ENCODE measurements at regions not wholly inside any gene's neighbourhood (a gene's known extent, or its start where the extent isn't known, plus 50 kb on each side); places are given as distances from the start of the nearest gene placed in this dataset.
A peak's percentile ranks its signal among the peaks of the same experiment; 100 is the strongest.

DNA sequence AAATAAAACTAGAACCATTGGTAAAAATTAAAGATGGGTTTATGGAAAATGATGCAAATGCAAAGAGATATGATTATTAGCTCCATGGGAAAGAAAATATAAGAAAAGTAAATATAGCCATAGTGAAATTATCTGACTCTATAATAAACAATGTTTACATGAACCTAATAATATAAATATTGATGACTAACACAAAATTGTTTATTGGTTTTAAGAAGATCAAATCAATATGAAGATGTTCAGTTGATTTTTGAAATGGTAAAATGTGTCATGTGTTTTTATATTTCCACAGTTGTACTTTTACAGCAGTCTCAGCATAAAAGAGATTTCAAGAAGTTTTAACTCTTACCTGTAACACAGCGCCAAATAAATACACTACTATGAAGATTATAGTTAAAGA, 114.0 kb downstream of the SLC41A2 start:
- CTCF ChIA-PET, result no interaction called here
- Mint-ChIP-seq H3K9me3 (no peaks in the 10 kb centered on the region), H3K27ac (no peak overlapping the region), H3K4me1 (no peaks in the 10 kb centered on the region), H3K4me3 (no peak overlapping the region), H3K36me3 (no peaks in the 10 kb centered on the region), H3K27me3 (peaks cover 9% of the 10 kb centered on the region)
- DNase-seq, result no peak

DNA sequence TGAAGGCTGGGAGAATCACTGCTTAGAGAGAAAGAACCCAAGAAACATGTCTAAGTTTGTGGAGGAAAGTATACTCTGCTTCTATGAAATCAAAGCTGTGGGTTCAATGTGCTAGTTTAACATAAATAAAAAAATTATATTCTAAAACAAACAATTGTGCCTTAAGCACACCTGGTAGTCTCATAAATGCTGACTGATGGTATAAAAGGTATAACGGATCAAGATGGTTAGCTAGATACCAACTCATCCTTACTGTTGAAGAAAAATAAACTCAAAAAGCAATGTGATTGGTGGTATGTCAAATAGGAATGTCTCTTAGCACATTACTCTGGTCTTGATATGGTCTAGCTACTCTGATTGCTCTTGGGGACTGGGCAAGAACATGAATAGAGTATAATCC, 117.8 kb downstream of the SLC41A2 start:
- H3K27ac Mint-ChIP-seq, result no peak overlapping the region
- no peaks in the 10 kb centered on the region for H3K9me3 Mint-ChIP-seq
- CTCF ChIA-PET, result no interaction called here
- no peaks in the 10 kb centered on the region for H3K36me3 Mint-ChIP-seq
- H3K4me3 Mint-ChIP-seq, result no peak overlapping the region
- H3K4me1 Mint-ChIP-seq, result no peaks in the 10 kb centered on the region
- DNase-seq, result no peak
- peaks cover 8% of the 10 kb centered on the region for H3K27me3 Mint-ChIP-seq

DNA sequence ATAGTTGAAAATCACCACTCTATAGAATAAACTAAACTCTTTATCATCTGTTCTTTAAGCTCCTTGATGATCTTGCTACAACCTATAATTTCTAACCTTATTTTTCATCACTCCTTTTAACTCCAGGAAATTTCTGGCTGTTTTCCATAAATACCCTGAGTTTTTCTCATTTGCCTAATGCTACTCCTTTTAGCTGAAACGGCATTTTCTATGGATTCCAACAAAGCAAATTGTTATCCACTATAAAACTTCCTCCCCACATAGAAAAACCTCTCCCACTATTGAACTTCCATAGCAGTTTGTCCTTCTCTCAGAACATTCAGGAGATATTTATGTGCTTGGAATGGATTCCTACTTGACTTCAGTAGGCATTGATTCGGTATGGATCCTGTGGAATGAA, 122.8 kb downstream of the SLC41A2 start:
- no peak overlapping the region for H3K4me3 Mint-ChIP-seq
- no peaks in the 10 kb centered on the region for H3K4me1 Mint-ChIP-seq
- no peaks in the 10 kb centered on the region for H3K9me3 Mint-ChIP-seq
- no peak overlapping the region for H3K27ac Mint-ChIP-seq
- no peak for DNase-seq
- CTCF ChIA-PET, result interaction anchor here (1.5 kb wide), 1 partner anchor 45 kb away, joined by 4 read pairs; no protein-coding TSS in a partner anchor
- H3K27me3 Mint-ChIP-seq, result peaks cover 8% of the 10 kb centered on the region
- no peaks in the 10 kb centered on the region for H3K36me3 Mint-ChIP-seq

DNA sequence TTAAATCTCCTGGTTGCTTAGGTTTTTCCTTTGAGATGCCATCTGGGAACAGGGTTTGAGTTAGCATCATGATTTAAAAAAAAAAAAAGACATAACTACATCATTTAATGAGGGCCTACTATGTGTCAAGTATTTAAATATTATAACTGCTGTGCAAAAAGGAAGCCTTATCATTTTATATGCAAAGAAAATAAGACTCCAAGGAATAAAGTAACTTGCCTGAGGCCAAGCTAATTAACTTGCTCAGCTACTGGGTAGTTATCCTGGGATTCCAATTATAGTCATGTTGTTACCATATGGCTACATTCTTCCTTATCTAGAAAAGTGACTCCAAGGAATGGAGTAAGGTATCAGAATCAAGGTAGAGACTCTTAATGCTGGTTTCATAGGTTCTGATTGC, 123.5 kb downstream of the SLC41A2 start:
- no peak for DNase-seq
- CTCF ChIA-PET, result interaction anchor here (0.6 to 1.5 kb wide), 5 partner anchors 15 to 616 kb away, joined by 3 to 4 read pairs (median 3); no protein-coding TSS in a partner anchor

DNA sequence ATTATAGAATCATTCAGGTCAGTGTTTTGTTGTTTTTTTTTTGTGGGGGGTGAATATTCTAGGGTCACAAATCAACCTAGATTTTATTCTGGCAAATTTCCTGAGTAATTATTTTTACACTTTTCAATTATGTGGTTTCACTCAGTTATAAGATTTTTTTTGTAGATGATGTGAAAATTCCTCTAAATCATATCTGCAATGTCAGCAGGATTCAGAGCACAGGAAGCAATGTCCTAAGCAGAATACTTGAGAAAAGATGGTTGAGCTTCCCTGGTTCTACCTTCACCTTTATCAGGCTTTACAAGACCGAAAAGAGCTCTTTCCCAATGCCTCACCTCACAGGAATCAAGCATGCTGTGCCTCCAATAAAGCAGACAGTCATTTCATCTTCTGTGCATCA, 124.3 kb downstream of the SLC41A2 start:
- CTCF ChIA-PET, result interaction anchor here (0.6 to 2.3 kb wide), 6 partner anchors 14 to 615 kb away, joined by 3 to 6 read pairs (median 4); no protein-coding TSS in a partner anchor
- Mint-ChIP-seq H3K36me3 (no peaks in the 10 kb centered on the region), H3K27me3 (peaks cover 4% of the 10 kb centered on the region), H3K27ac (no peak overlapping the region), H3K4me3 (no peak overlapping the region), H3K9me3 (no peaks in the 10 kb centered on the region), H3K4me1 (no peaks in the 10 kb centered on the region)
- no peak for DNase-seq

More for the DNA sequence above, 123.5 kb downstream of the SLC41A2 start:
- no peaks in the 10 kb centered on the region for H3K36me3 Mint-ChIP-seq
- peaks cover 8% of the 10 kb centered on the region for H3K27me3 Mint-ChIP-seq
- no peak overlapping the region for H3K27ac Mint-ChIP-seq
- no peak overlapping the region for H3K4me3 Mint-ChIP-seq
- no peaks in the 10 kb centered on the region for H3K4me1 Mint-ChIP-seq
- H3K9me3 Mint-ChIP-seq, result no peaks in the 10 kb centered on the region

DNA sequence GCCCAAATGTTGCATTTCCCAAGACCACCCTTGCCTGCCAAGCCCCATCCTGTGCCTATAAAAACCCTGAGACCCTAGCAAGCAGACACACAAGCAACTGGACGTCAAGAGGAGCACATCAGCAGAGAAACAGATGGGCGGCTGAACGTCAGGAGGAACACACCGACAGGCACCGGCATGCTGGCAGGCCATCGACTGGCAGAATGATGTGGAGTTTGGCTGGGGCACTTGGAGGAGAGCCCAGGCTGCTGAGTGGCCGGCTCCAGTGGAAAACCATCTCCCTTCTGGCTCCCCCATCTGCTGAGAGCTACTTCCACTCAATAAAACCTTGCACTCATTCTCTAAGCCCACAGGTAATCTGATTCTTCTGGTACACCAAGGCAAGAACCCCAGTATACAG, 130.1 kb downstream of the SLC41A2 start:
- no peak overlapping the region for H3K27ac Mint-ChIP-seq
- H3K27me3 Mint-ChIP-seq, result no peaks in the 10 kb centered on the region
- no peaks in the 10 kb centered on the region for H3K36me3 Mint-ChIP-seq
- no peak for DNase-seq
- CTCF ChIA-PET, result no interaction called here
- H3K4me3 Mint-ChIP-seq, result no peak overlapping the region
- peaks cover 11% of the 10 kb centered on the region for H3K9me3 Mint-ChIP-seq
- H3K4me1 Mint-ChIP-seq, result no peaks in the 10 kb centered on the region

DNA sequence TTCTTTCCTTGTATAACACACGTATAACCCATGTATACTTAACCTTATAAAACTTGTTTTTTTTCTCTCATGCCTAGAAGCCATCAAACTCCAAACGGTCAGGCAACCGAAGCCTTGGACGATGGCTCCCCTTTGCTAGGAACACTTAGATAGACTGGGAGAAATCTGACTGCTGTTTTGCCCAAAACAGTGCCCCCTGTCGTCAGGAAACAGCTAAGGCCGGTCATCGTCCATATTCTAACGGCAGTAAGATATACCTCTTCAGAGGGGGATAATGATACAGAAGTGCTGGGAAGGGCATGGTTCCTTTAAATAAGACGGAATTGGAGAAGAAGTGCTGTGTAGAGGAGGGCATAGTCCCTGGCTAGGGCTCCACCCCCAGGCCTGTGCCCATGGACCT, 130.5 kb downstream of the SLC41A2 start:
- CTCF ChIA-PET, result interaction anchor here (0.9 kb wide), 1 partner anchor 445 kb away, joined by 3 read pairs; no protein-coding TSS in a partner anchor
- Mint-ChIP-seq H3K4me3 (no peak overlapping the region), H3K36me3 (no peaks in the 10 kb centered on the region), H3K27me3 (no peaks in the 10 kb centered on the region), H3K4me1 (peaks cover 2% of the 10 kb centered on the region), H3K27ac (no peak overlapping the region), H3K9me3 (peaks cover 11% of the 10 kb centered on the region)
- no peak for DNase-seq

DNA sequence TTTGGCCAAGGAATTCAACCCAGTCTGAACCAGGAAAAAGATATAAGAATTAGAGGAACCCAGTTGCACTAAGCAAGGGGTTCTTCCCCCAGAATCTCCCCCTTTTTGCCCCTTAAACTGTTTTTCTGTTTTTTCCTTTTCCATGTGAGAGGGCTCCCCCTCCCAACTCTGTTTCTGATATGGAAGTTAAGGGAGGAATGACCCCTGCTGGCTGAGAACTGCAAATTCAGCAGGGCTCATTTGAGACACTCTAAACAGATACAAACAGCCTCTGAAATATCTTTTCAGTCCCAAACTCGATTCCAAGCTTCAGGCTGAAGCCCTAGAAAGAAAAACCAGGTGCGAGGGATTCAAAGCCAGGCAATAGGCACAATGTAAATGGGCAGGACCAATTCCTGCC, 132.7 kb downstream of the SLC41A2 start:
- Mint-ChIP-seq H3K27me3 (no peaks in the 10 kb centered on the region), H3K4me1 (peaks cover 4% of the 10 kb centered on the region), H3K4me3 (no peak overlapping the region), H3K9me3 (peaks cover 11% of the 10 kb centered on the region), H3K27ac (no peak overlapping the region), H3K36me3 (no peaks in the 10 kb centered on the region)
- CTCF ChIA-PET, result no interaction called here
- DNase-seq, result peak; percentile 25

DNA sequence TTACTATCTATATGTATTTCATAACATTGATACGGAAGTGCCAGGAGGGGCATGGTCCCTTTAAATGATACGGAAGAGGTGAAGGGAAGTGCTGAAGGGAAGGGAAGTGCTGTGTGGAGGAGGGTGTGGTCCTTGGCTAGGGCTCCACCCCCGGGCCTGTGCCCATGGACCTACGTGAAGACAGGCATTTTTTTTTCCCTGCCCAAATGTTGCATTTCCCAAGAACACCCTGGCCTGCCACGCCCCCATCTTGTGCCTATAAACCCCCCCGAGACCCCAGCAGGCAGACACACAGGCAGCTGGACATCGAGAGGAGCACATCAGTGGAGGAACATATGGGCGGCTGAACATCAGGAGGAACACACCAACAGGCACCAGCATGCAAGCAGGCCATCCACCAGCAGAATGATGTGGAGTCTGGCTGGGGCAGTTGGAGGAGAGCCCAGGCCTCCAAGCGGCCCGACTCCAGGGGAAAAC, 134.1 kb downstream of the SLC41A2 start:
- Mint-ChIP-seq H3K27ac (no peak overlapping the region), H3K27me3 (no peaks in the 10 kb centered on the region), H3K36me3 (no peaks in the 10 kb centered on the region), H3K4me3 (no peak overlapping the region), H3K4me1 (peaks cover 4% of the 10 kb centered on the region), H3K9me3 (peaks cover 11% of the 10 kb centered on the region)
- DNase-seq, result no peak
- CTCF ChIA-PET, result interaction anchor here (1.4 kb wide), 1 partner anchor 90 kb away, joined by 3 read pairs; no protein-coding TSS in a partner anchor

DNA sequence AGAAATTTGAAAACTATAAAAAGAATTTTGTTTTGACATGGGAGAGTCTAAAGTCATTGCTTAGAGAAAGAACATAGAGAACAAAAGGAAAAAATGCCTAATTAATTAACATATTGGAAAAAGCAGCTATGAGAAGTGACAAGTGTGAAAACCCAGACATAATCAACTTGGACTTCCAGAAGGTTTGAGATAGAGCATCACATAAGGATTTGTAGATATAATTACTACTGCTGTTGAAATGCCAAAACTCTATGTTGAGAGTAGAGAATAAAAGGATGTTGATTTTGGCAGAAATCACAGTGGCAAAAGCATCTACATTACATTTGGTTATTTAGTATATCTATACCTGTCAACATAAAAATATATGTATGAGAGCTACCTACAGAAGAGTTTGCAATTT, 135.1 kb downstream of the SLC41A2 start:
- no peak for DNase-seq
- Mint-ChIP-seq H3K27me3 (no peaks in the 10 kb centered on the region), H3K9me3 (peaks cover 11% of the 10 kb centered on the region), H3K27ac (no peak overlapping the region), H3K4me1 (peaks cover 4% of the 10 kb centered on the region), H3K4me3 (no peak overlapping the region), H3K36me3 (no peaks in the 10 kb centered on the region)
- CTCF ChIA-PET, result interaction anchor here (1.4 kb wide), 1 partner anchor 89 kb away, joined by 3 read pairs; no protein-coding TSS in a partner anchor

DNA sequence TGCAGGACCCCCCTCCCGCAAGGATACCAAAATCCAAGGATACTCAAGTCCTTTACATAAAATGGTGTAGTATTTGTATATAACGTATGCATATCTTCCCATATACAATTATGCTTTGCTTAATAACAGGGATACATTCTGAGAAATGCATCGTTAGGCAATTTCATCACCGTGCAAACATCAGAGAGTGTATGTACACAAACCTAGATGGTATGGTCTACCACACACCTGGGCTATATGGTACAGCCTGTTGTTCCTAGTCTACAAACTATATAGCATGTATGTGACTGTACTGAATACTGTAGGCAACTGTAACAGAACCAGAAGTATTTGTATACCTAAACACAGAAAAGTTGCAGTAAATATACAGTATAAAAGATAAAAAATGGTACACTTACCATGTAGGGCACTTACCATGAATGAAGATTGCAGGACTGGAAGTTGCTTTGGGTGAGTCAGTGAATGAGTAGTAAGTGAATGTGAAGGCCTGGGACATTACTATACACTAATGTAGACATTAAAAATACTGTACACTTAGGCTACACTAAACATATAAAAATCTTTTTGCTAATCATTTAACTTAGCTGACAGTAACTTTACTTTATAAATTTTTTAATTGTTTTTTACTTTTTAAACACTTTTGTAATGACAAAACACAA, 141.1 kb downstream of the SLC41A2 start:
- Mint-ChIP-seq H3K27me3 (peaks cover 13% of the 10 kb centered on the region), H3K27ac (no peak overlapping the region), H3K9me3 (no peaks in the 10 kb centered on the region), H3K4me3 (no peak overlapping the region), H3K4me1 (no peaks in the 10 kb centered on the region), H3K36me3 (no peaks in the 10 kb centered on the region)
- DNase-seq, result no peak
- CTCF ChIA-PET, result no interaction called here

DNA sequence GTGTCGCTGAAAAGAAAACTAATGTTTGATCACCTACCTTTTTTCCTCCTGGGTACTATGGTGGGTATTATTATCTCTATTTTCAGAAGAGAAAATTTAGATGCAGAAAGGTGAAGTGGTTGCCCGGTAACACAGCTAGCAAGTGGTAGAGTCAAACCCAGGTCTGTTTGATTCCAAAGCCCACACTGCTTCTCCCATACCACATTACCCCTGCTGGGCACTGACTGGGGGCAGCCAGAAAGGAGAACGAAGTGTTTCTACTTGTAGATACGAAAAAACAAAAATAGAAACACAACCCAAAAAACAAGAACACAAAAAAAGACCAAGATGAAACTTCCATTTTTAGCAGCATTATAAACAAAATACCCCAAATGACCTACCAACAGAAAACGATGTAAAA, 142.2 kb downstream of the SLC41A2 start:
- Mint-ChIP-seq H3K4me1 (no peaks in the 10 kb centered on the region), H3K9me3 (no peaks in the 10 kb centered on the region), H3K27ac (no peak overlapping the region), H3K4me3 (no peak overlapping the region), H3K27me3 (peaks cover 16% of the 10 kb centered on the region), H3K36me3 (no peaks in the 10 kb centered on the region)
- CTCF ChIA-PET, result no interaction called here
- DNase-seq, result no peak

DNA sequence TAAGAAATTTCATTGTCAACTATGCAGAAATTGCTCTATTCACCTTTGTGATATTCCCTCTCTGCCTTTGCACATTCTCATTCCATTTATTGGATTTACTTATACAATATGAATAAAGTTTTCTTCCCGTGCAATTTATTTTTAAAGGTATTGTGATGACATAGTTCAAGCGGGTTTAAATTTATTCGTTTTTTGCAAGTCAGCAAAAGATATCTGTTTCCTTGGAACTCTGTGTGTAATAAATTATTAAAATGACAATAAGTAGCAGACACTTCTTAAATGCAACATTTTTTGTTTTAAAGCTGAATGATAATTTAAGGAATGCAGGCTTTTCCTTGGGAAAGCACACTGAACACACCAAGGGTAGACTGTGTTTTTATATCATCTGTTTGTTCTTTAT, 143.1 kb downstream of the SLC41A2 start:
- CTCF ChIA-PET, result no interaction called here
- peaks cover 16% of the 10 kb centered on the region for H3K27me3 Mint-ChIP-seq
- no peak overlapping the region for H3K27ac Mint-ChIP-seq
- no peaks in the 10 kb centered on the region for H3K9me3 Mint-ChIP-seq
- no peaks in the 10 kb centered on the region for H3K4me1 Mint-ChIP-seq
- no peaks in the 10 kb centered on the region for H3K36me3 Mint-ChIP-seq
- no peak for DNase-seq
- H3K4me3 Mint-ChIP-seq, result no peak overlapping the region

Data from activated naive CD4-positive, alpha-beta T cell treated with anti-CD3 and anti-CD28 coated beads, Interleukin-2, amount 10 ng/mL, durations not matched to agents 7 days and 5 days (primary cell).